HEK293T (cell line): ENCODE measurements at regions not wholly inside any gene's neighbourhood (a gene's known extent, or its start where the extent isn't known, plus 50 kb on each side); places are given as distances from the start of the nearest gene placed in this dataset.

Experiments
- CTCF ChIA-PET: fragments of 350-600 bp; formaldehyde crosslinking; extraction: SDS; loops from one replicate; lab custom pipeline; 2021; ENCODE audit warnings: antibody characterized with exemption, inconsistent platforms; lab: Yijun Ruan, JAX
- POLR2A ChIA-PET: fragments of 350-600 bp; formaldehyde crosslinking; extraction: SDS; loops from one replicate; lab custom pipeline; 2020; ENCODE audit warnings: antibody characterized with exemption, inconsistent platforms; lab: Yijun Ruan, JAX
- DNase-seq: peaks from one replicate; pipeline ENCODE4 v3.0.0; 2012; ENCODE audit warnings: mixed read lengths; ENCODE audit errors: extremely low spot score
- ARNT ChIP-seq: fragments of 450-650 bp; IDR thresholded peaks from 2 replicates; pipeline ENCODE4 v1.6.1; 2017; ENCODE audit warnings: mild to moderate bottlenecking
- BHLHE40 ChIP-seq: fragments of 450-650 bp; IDR thresholded peaks from 2 replicates; pipeline ENCODE4 v1.6.1; 2016; ENCODE audit warnings: mild to moderate bottlenecking, moderate library complexity, borderline replicate concordance
- CTBP1 ChIP-seq: fragments of 450-650 bp; IDR thresholded peaks from 2 replicates; pipeline ENCODE4 v1.6.1; 2016; ENCODE audit warnings: borderline replicate concordance
- ELF4 ChIP-seq: fragments of 450-650 bp; IDR thresholded peaks from 2 replicates; pipeline ENCODE4 v1.6.1; 2017; ENCODE audit warnings: antibody characterized with exemption
- FOXA1 ChIP-seq: fragments of 450-650 bp; IDR thresholded peaks from 2 replicates; pipeline ENCODE4 v1.6.1; 2016; ENCODE audit warnings: mild to moderate bottlenecking
- FOXK2 ChIP-seq: fragments of 450-650 bp; IDR thresholded peaks from 2 replicates; pipeline ENCODE4 v1.6.1; 2016; ENCODE audit warnings: mild to moderate bottlenecking
- FOXM1 ChIP-seq: fragments of 450-650 bp; IDR thresholded peaks from 2 replicates; pipeline ENCODE4 v1.6.1; 2017; ENCODE audit warnings: mild to moderate bottlenecking, borderline replicate concordance
- HDGF ChIP-seq: fragments of 450-650 bp; IDR thresholded peaks from 2 replicates; pipeline ENCODE4 v1.6.1; 2017; ENCODE audit warnings: antibody characterized with exemption, borderline replicate concordance
- L3MBTL2 ChIP-seq: fragments of 450-650 bp; conservative IDR thresholded peaks from 2 replicates; pipeline ENCODE4 v1.6.1; 2016; ENCODE audit warnings: mild to moderate bottlenecking
- LEF1 ChIP-seq: fragments of 450-650 bp; IDR thresholded peaks from 2 replicates; pipeline ENCODE4 v1.6.1; 2017; ENCODE audit warnings: mild to moderate bottlenecking, borderline replicate concordance
- NFRKB ChIP-seq: fragments of 450-650 bp; IDR thresholded peaks from 2 replicates; pipeline ENCODE4 v1.6.1; 2016; ENCODE audit warnings: mild to moderate bottlenecking, moderate library complexity
- SP1 ChIP-seq: fragments of 450-650 bp; IDR thresholded peaks from 2 replicates; pipeline ENCODE4 v1.6.1; 2017
- SUZ12 ChIP-seq: fragments of 450-650 bp; IDR thresholded peaks from 2 replicates; pipeline ENCODE4 v1.6.1; 2016; ENCODE audit warnings: mild to moderate bottlenecking
- TARDBP ChIP-seq: fragments of 450-650 bp; IDR thresholded peaks from 2 replicates; pipeline ENCODE4 v1.6.1; 2016
- ZNF384 ChIP-seq: fragments of 450-650 bp; IDR thresholded peaks from 2 replicates; pipeline ENCODE4 v1.6.1; 2016
- TF ChIP-seq, protein P1 (sequence below): fragments of 450-650 bp; IDR thresholded peaks from 2 replicates; pipeline ENCODE4 v1.6.1; 2016

DNA sequence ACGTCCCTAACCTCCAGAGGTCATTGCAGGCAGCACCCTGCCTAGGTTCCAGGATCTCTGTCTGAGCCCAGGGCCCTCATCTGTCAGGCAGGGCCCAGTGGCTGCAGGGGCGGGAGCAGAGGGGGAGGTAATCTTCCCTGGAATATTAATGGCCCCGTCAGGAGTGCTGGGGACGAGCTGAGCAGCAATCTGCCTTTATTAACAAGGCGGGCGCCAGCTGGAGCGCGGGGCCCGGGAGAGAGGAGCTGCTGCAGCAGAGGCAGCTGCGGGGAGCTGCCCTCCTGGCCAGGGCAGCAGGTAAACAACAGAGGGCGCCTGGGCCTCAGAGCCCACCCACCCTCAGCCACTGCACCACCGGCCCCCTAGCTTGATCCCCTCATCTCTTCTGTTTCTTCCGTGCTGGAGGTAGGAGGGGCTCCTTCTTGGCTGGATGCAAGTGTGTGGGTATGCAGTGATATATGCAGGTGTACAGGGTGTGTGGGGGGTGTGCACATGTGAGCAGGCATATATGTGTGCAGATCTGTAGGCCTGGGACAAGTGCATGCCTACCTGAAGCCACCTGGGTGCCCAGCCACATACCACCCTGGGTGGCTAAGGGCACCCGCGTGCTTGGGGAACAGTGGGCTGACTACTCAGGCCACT is 131.8 kb upstream of the MLN start:
- ChIA-PET CTCF (no interaction called here), POLR2A (no interaction called here)
- TF ChIP-seq FOXM1 = no peak
- TF ChIP-seq HDGF = no peak
- TF ChIP-seq ARNT = no peak
- TF ChIP-seq CTBP1 = no peak
- no peak for DNase-seq

DNA sequence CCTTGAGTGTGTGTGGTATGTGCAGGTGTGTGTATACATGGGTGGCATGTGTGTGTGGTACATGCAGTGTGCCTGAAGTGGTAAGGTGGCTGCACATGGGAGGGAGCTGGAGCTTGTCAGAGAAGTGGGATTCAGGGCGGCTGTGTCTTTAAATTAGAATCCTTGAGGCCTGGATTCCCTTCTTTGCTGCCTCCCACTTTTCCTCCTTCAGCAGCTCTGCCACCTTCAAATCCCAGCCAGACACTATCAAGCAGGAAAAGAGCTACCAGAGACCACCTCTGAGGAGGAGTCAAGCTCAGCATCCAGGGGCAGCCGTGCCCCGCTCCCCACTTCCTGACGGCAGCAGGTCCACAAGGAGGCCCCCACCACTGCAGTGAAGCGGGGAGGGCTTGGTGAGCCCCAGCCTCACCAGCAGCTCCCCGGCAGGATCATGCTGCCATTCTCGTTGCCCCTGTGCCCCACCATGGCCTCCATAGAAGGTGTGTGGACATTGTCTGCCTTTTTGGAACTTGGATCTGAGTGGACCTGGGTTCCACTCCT is 131.0 kb upstream of the MLN start:
- POLR2A ChIA-PET = no interaction called here
- CTCF ChIA-PET = interaction anchor here (0.7 kb wide), 1 partner anchor 24 kb away, joined by 3 read pairs; no protein-coding TSS in a partner anchor
- no peak for DNase-seq
- TF ChIP-seq FOXM1 (no peak), ELF4 (no peak), FOXK2 (no peak), LEF1 (no peak), NFRKB (no peak), BHLHE40 (no peak), SP1 (no peak), SUZ12 (no peak), HDGF (no peak), ZNF384 (no peak), ARNT (no peak), L3MBTL2 (no peak), CTBP1 (no peak), FOXA1 (no peak)
- TF ChIP-seq, protein P1, sequence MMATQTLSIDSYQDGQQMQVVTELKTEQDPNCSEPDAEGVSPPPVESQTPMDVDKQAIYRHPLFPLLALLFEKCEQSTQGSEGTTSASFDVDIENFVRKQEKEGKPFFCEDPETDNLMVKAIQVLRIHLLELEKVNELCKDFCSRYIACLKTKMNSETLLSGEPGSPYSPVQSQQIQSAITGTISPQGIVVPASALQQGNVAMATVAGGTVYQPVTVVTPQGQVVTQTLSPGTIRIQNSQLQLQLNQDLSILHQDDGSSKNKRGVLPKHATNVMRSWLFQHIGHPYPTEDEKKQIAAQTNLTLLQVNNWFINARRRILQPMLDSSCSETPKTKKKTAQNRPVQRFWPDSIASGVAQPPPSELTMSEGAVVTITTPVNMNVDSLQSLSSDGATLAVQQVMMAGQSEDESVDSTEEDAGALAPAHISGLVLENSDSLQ = no peak

- TF ChIP-seq FOXK2 (no peak), BHLHE40 (no peak), SUZ12 (no peak), TARDBP (no peak), NFRKB (no peak), LEF1 (no peak), FOXM1 (no peak), SP1 (no peak), L3MBTL2 (no peak), HDGF (no peak)
- TF ChIP-seq, protein P1 = no peak
- ChIA-PET CTCF (no interaction called here), POLR2A (no interaction called here)
- DNase-seq = no peak
Measured at GRCh38 chr6:33933101-33933500, 129.3 kb upstream of the MLN start.

DNA sequence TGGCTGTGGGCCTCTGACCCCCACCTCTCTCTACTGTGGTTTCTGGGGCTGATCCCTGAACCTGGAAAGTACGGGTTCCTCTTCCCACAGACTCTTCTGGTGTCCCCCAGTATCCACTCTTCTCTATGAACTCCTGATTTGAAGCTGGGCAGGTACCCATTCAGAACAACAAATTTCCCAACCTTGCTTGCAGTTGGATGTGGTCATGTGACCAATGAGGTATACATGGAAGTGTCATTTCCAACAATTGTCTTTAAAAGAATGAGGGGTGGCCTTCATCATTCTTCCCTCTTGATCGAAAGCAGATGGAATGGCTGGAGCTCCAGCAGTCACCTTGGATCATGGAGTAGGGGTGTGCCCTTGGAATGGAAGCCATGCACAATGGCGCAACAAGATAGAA is 128.0 kb upstream of the MLN start:
- ChIA-PET CTCF (no interaction called here), POLR2A (no interaction called here)
- TF ChIP-seq SUZ12 = no peak
- TF ChIP-seq BHLHE40 = no peak
- no peak for TF ChIP-seq TARDBP
- no peak for TF ChIP-seq ZNF384
- TF ChIP-seq CTBP1 = no peak
- no peak for TF ChIP-seq SP1
- no peak for TF ChIP-seq FOXM1
- no peak for TF ChIP-seq ELF4
- TF ChIP-seq FOXK2 = no peak
- no peak for TF ChIP-seq ARNT
- TF ChIP-seq, protein P1 = no peak
- TF ChIP-seq FOXA1 = no peak
- no peak for TF ChIP-seq NFRKB
- TF ChIP-seq HDGF = no peak
- TF ChIP-seq LEF1 = no peak
- TF ChIP-seq L3MBTL2 = no peak
- DNase-seq = no peak

- no peak for TF ChIP-seq ARNT
- no peak for DNase-seq
- CTCF ChIA-PET = no interaction called here
- POLR2A ChIA-PET = no interaction called here
Measured at GRCh38 chr6:33929575-33930288, 125.9 kb upstream of the MLN start.

DNA sequence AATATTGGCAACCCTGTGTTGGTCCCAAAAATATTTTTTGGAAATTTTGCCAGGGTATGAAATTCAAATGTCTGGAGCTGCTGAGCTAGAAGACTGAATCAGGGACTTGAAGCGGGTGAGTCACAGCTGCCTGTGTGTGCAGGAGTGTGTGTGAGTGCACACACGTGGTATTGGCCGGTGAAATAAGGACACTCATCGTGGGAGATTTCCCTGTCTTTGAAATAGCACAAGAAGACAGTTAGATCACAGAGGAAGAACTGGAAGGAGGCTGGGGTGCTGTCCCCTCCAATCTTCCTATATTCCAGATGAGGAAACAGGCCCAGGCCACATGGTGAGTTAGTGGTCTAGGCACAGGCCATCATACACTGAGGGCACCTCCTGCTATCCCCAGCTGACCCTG is 123.8 kb upstream of the MLN start:
- CTCF ChIA-PET = no interaction called here
- no peak for DNase-seq
- TF ChIP-seq TARDBP = no peak
- TF ChIP-seq, protein P1 = no peak
- no peak for TF ChIP-seq FOXM1
- TF ChIP-seq L3MBTL2 = no peak
- TF ChIP-seq ELF4 = no peak
- no peak for TF ChIP-seq BHLHE40
- POLR2A ChIA-PET = no interaction called here
